ENCODE measurements at regions not wholly inside any gene's neighbourhood (a gene's known extent, or its start where the extent isn't known, plus 50 kb on each side); places are given as distances from the start of the nearest gene placed in this dataset.

DNA sequence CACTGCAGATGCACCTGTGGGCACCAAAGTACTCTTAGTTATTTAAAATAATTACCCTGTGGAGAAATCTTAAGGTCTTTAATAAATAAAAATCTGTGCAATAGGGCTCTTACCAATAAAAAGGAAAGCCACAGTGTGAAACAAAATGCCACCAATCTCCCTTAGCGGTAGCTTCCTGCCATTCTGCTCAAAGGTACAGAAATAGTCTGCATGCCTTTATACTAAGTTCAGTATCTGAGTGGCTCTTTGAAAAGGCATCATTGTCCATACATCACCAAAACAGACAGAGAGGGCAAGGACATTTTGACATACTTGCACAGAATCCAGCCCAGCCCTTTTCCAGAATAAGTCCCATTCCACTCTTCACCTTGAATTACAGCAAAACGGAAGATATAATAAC lies 161.0 kb downstream of the KLF12 start:
- Mint-ChIP-seq H3K4me1 (peaks cover 38% of the 10 kb centered on the region), H3K27me3 (ENCODE audit: low read depth) (no peaks in the 10 kb centered on the region), H3K9me3 (no peaks in the 10 kb centered on the region), H3K36me3 (no peaks in the 10 kb centered on the region), H3K27ac (peak overlapping the region; percentile 49; the same call in 1 of the 2 replicates), H3K4me3 (no peak overlapping the region)
- POLR2A ChIA-PET: no interaction called here
- CTCF ChIA-PET: interaction anchor here (1.0 to 1.1 kb wide), 2 partner anchors 11 to 313 kb away, joined by 3 to 4 read pairs; no protein-coding TSS in a partner anchor
- ATAC-seq: peak; percentile 30; the same call in 1 of the 2 replicates
- TF ChIP-seq SP1 (CRISPR knock-in tag; conservative IDR thresholded peaks at IDR 0.05) (no peak), ETV6 (CRISPR knock-in tag; IDR thresholded peaks at IDR 0.05) (no peak), EMX1 (CRISPR knock-in tag; IDR thresholded peaks at IDR 0.05) (no peak), NFYB (CRISPR knock-in tag; conservative IDR thresholded peaks at IDR 0.05; ENCODE audit: low read depth) (no peak), JAZF1 (CRISPR knock-in tag; IDR thresholded peaks at IDR 0.05) (no peak), SOX15 (CRISPR knock-in tag; IDR thresholded peaks at IDR 0.05) (no peak), HMGA2 (CRISPR knock-in tag; IDR thresholded peaks at IDR 0.05) (no peak), NFATC4 (CRISPR knock-in tag; IDR thresholded peaks at IDR 0.05) (no peak), ZNF671 (CRISPR knock-in tag; IDR thresholded peaks at IDR 0.05) (no peak), FOXK1 (CRISPR knock-in tag; IDR thresholded peaks at IDR 0.05) (no peak), ZNF317 (CRISPR knock-in tag; IDR thresholded peaks at IDR 0.05; ENCODE audit: borderline replicate concordance, low read depth) (no peak)
- TF ChIP-seq, protein P1, sequence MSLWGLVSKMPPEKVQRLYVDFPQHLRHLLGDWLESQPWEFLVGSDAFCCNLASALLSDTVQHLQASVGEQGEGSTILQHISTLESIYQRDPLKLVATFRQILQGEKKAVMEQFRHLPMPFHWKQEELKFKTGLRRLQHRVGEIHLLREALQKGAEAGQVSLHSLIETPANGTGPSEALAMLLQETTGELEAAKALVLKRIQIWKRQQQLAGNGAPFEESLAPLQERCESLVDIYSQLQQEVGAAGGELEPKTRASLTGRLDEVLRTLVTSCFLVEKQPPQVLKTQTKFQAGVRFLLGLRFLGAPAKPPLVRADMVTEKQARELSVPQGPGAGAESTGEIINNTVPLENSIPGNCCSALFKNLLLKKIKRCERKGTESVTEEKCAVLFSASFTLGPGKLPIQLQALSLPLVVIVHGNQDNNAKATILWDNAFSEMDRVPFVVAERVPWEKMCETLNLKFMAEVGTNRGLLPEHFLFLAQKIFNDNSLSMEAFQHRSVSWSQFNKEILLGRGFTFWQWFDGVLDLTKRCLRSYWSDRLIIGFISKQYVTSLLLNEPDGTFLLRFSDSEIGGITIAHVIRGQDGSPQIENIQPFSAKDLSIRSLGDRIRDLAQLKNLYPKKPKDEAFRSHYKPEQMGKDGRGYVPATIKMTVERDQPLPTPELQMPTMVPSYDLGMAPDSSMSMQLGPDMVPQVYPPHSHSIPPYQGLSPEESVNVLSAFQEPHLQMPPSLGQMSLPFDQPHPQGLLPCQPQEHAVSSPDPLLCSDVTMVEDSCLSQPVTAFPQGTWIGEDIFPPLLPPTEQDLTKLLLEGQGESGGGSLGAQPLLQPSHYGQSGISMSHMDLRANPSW (CRISPR knock-in tag; conservative IDR thresholded peaks at IDR 0.05; ENCODE audit: low read depth): no peak
- TF ChIP-seq, protein P2, sequence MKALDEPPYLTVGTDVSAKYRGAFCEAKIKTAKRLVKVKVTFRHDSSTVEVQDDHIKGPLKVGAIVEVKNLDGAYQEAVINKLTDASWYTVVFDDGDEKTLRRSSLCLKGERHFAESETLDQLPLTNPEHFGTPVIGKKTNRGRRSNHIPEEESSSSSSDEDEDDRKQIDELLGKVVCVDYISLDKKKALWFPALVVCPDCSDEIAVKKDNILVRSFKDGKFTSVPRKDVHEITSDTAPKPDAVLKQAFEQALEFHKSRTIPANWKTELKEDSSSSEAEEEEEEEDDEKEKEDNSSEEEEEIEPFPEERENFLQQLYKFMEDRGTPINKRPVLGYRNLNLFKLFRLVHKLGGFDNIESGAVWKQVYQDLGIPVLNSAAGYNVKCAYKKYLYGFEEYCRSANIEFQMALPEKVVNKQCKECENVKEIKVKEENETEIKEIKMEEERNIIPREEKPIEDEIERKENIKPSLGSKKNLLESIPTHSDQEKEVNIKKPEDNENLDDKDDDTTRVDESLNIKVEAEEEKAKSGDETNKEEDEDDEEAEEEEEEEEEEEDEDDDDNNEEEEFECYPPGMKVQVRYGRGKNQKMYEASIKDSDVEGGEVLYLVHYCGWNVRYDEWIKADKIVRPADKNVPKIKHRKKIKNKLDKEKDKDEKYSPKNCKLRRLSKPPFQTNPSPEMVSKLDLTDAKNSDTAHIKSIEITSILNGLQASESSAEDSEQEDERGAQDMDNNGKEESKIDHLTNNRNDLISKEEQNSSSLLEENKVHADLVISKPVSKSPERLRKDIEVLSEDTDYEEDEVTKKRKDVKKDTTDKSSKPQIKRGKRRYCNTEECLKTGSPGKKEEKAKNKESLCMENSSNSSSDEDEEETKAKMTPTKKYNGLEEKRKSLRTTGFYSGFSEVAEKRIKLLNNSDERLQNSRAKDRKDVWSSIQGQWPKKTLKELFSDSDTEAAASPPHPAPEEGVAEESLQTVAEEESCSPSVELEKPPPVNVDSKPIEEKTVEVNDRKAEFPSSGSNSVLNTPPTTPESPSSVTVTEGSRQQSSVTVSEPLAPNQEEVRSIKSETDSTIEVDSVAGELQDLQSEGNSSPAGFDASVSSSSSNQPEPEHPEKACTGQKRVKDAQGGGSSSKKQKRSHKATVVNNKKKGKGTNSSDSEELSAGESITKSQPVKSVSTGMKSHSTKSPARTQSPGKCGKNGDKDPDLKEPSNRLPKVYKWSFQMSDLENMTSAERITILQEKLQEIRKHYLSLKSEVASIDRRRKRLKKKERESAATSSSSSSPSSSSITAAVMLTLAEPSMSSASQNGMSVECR (CRISPR knock-in tag; IDR thresholded peaks at IDR 0.05; ENCODE audit: borderline replicate concordance): no peak
- TF ChIP-seq, protein P3, sequence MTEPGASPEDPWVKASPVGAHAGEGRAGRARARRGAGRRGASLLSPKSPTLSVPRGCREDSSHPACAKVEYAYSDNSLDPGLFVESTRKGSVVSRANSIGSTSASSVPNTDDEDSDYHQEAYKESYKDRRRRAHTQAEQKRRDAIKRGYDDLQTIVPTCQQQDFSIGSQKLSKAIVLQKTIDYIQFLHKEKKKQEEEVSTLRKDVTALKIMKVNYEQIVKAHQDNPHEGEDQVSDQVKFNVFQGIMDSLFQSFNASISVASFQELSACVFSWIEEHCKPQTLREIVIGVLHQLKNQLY (CRISPR knock-in tag; IDR thresholded peaks at IDR 0.05): no peak
- TF ChIP-seq, protein P4, sequence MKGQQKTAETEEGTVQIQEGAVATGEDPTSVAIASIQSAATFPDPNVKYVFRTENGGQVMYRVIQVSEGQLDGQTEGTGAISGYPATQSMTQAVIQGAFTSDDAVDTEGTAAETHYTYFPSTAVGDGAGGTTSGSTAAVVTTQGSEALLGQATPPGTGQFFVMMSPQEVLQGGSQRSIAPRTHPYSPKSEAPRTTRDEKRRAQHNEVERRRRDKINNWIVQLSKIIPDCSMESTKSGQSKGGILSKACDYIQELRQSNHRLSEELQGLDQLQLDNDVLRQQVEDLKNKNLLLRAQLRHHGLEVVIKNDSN (CRISPR knock-in tag; IDR thresholded peaks at IDR 0.05): no peak
- TF ChIP-seq, protein P5, sequence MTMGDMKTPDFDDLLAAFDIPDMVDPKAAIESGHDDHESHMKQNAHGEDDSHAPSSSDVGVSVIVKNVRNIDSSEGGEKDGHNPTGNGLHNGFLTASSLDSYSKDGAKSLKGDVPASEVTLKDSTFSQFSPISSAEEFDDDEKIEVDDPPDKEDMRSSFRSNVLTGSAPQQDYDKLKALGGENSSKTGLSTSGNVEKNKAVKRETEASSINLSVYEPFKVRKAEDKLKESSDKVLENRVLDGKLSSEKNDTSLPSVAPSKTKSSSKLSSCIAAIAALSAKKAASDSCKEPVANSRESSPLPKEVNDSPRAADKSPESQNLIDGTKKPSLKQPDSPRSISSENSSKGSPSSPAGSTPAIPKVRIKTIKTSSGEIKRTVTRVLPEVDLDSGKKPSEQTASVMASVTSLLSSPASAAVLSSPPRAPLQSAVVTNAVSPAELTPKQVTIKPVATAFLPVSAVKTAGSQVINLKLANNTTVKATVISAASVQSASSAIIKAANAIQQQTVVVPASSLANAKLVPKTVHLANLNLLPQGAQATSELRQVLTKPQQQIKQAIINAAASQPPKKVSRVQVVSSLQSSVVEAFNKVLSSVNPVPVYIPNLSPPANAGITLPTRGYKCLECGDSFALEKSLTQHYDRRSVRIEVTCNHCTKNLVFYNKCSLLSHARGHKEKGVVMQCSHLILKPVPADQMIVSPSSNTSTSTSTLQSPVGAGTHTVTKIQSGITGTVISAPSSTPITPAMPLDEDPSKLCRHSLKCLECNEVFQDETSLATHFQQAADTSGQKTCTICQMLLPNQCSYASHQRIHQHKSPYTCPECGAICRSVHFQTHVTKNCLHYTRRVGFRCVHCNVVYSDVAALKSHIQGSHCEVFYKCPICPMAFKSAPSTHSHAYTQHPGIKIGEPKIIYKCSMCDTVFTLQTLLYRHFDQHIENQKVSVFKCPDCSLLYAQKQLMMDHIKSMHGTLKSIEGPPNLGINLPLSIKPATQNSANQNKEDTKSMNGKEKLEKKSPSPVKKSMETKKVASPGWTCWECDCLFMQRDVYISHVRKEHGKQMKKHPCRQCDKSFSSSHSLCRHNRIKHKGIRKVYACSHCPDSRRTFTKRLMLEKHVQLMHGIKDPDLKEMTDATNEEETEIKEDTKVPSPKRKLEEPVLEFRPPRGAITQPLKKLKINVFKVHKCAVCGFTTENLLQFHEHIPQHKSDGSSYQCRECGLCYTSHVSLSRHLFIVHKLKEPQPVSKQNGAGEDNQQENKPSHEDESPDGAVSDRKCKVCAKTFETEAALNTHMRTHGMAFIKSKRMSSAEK (CRISPR knock-in tag; IDR thresholded peaks at IDR 0.05; ENCODE audit: borderline replicate concordance): no peak
- TF ChIP-seq, protein P6, sequence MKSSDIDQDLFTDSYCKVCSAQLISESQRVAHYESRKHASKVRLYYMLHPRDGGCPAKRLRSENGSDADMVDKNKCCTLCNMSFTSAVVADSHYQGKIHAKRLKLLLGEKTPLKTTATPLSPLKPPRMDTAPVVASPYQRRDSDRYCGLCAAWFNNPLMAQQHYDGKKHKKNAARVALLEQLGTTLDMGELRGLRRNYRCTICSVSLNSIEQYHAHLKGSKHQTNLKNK (CRISPR knock-in tag; IDR thresholded peaks at IDR 0.05): no peak
- TF ChIP-seq, protein P7, sequence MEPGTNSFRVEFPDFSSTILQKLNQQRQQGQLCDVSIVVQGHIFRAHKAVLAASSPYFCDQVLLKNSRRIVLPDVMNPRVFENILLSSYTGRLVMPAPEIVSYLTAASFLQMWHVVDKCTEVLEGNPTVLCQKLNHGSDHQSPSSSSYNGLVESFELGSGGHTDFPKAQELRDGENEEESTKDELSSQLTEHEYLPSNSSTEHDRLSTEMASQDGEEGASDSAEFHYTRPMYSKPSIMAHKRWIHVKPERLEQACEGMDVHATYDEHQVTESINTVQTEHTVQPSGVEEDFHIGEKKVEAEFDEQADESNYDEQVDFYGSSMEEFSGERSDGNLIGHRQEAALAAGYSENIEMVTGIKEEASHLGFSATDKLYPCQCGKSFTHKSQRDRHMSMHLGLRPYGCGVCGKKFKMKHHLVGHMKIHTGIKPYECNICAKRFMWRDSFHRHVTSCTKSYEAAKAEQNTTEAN (CRISPR knock-in tag; IDR thresholded peaks at IDR 0.05): no peak
- DNase-seq (ENCODE audit: low spot score): no peak

Data from WTC11 (cell line).